Activated CD8-positive, alpha-beta memory T cell treated with anti-CD3 and anti-CD28 coated beads, Interleukin-2, amount 10 ng/mL, durations not matched to agents 7 days and 5 days (primary cell): ENCODE measurements at regions not wholly inside any gene's neighbourhood (a gene's known extent, or its start where the extent isn't known, plus 50 kb on each side); places are given as distances from the start of the nearest gene placed in this dataset.

Experiments used
- ATAC-seq: fragments of 150-1000 bp; cut with Tn5 transposase; one replicate; pipeline ENCODE4 v1.10.0; 2021; ENCODE audit warnings: moderate library complexity
- CTCF ChIA-PET: fragments of 350-600 bp; sonication (Branson Sonifier 250); formaldehyde crosslinking; loops from one replicate; lab custom pipeline; 2021; ENCODE audit warnings: antibody characterized with exemption; lab: Charles Lee
- DNase-seq: peaks from one replicate; pipeline ENCODE4 v3.0.0-alpha.2; 2020
- H3K27ac Mint-ChIP-seq: one replicate; pipeline ENCODE4 v1.8.0; 2021; ENCODE audit warnings: mild to moderate bottlenecking, mixed read lengths
- H3K27me3 Mint-ChIP-seq: one replicate; pipeline ENCODE4 v1.8.0; 2021; ENCODE audit warnings: mixed read lengths
- H3K36me3 Mint-ChIP-seq: one replicate; pipeline ENCODE4 v1.8.0; 2021; ENCODE audit warnings: mild to moderate bottlenecking, mixed read lengths
- H3K4me1 Mint-ChIP-seq: one replicate; pipeline ENCODE4 v1.8.0; 2021; ENCODE audit warnings: mixed read lengths
- H3K4me3 Mint-ChIP-seq: one replicate; pipeline ENCODE4 v1.8.0; 2021; ENCODE audit warnings: mild to moderate bottlenecking, moderate library complexity, mixed read lengths
- H3K9me3 Mint-ChIP-seq: one replicate; pipeline ENCODE4 v1.8.0; 2022; ENCODE audit warnings: low read depth, mixed read lengths

DNA sequence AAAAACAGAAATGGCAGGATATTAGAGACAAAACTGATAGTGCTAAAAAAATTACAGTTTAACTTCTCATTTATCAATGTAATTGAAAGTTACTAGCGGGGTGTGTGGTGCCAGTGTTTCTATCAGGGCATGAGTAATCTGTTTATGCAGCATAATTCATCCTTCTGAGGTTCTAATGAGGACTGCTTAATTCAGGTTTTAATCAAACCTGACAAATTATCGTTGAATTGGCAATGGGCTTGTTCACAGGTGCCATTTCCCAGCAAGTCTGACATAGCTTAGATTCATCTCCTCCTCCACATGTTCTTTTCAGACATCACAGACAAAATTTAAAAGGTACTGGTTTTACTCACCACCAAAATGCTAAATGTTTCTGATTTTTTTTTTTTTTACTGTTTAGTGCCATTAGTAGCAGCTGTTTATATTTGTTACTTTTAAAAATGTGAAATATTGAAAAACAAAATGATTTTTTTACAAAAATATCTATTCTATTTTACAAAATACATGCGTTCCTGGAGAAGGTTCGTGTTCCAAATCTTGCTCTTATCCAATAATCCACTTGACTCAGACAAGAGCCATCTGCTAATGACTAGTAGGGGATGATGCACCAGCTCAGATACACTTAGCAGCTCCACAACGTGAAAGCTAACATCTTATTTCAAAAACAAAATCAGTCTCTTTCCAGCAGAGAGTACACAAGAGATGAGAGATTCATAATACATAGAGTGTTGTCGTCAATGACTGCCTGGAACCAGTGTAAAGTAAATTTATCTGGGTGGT, 447.7 kb upstream of the DPPA4 start:
- Mint-ChIP-seq H3K4me1 (no peaks in the 10 kb centered on the region), H3K27me3 (no peaks in the 10 kb centered on the region), H3K27ac (no peak overlapping the region), H3K36me3 (peaks cover 1% of the 10 kb centered on the region), H3K4me3 (no peak overlapping the region), H3K9me3 (peaks cover 8% of the 10 kb centered on the region)
- DNase-seq (no peak), ATAC-seq (no peak)
- CTCF ChIA-PET: no interaction called here

DNA sequence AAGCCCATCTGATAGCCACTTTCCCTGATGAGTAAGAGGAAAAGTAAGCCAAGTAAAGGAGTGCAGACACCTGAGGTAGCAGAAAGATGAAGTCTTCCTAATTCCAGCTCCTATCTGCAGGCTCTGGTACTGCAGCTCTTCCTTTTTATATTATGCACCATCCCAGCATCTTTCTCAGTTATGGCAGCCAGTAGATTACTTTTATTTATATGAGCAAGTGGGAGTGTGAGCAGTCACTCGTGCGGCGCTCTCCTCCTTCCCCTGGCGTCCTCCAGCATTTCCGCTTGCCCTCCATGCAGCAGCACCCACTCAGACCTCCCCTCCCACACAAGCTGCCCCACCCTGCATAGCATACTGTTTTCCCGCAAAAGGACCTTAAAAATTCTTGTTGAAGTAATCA, 465.9 kb upstream of the DPPA4 start:
- Mint-ChIP-seq H3K9me3 (peaks cover 6% of the 10 kb centered on the region), H3K27ac (no peak overlapping the region), H3K27me3 (peaks cover 10% of the 10 kb centered on the region), H3K4me1 (peaks cover 32% of the 10 kb centered on the region), H3K36me3 (peaks cover 22% of the 10 kb centered on the region), H3K4me3 (no peak overlapping the region)
- CTCF ChIA-PET: interaction anchor here (0.7 to 2.1 kb wide), 4 partner anchors 9 to 49 kb away, joined by 3 to 4 read pairs (median 3); no protein-coding TSS in a partner anchor
- DNase-seq (no peak), ATAC-seq (no peak)

- Mint-ChIP-seq H3K27ac (no peak overlapping the region), H3K4me1 (peaks cover 32% of the 10 kb centered on the region), H3K36me3 (peaks cover 22% of the 10 kb centered on the region), H3K4me3 (no peak overlapping the region), H3K9me3 (peaks cover 3% of the 10 kb centered on the region), H3K27me3 (peaks cover 10% of the 10 kb centered on the region)
- CTCF ChIA-PET: interaction anchor here (2.1 kb wide), 1 partner anchor 10 kb away, joined by 4 read pairs; no protein-coding TSS in a partner anchor
- peak; percentile 62 for ATAC-seq
- DNase-seq: no peak
Observed at GRCh38 chr3:109804697-109805096, 467.4 kb upstream of the DPPA4 start.

GRCh38 chr3:109806929-109807328, 469.6 kb upstream of the DPPA4 start:
- Mint-ChIP-seq H3K9me3 (peaks cover 3% of the 10 kb centered on the region), H3K4me3 (peak overlapping the region; percentile 51), H3K4me1 (peaks cover 32% of the 10 kb centered on the region), H3K36me3 (peaks cover 22% of the 10 kb centered on the region), H3K27ac (peak overlapping the region; percentile 86), H3K27me3 (peaks cover 10% of the 10 kb centered on the region)
- DNase-seq (peak; percentile 59), ATAC-seq (peak; percentile 91)
- CTCF ChIA-PET: no interaction called here

- Mint-ChIP-seq H3K36me3 (peaks cover 21% of the 10 kb centered on the region), H3K4me3 (no peak overlapping the region), H3K27ac (no peak overlapping the region), H3K9me3 (peaks cover 3% of the 10 kb centered on the region), H3K4me1 (peaks cover 27% of the 10 kb centered on the region), H3K27me3 (peaks cover 2% of the 10 kb centered on the region)
- ATAC-seq: no peak
- no peak for DNase-seq
- CTCF ChIA-PET: no interaction called here
Observed at GRCh38 chr3:109809513-109809912, 472.2 kb upstream of the DPPA4 start.

- CTCF ChIA-PET: no interaction called here
- DNase-seq (no peak), ATAC-seq (no peak)
- no peak overlapping the region for H3K4me3 Mint-ChIP-seq
- no peak overlapping the region for H3K27ac Mint-ChIP-seq
- H3K36me3 Mint-ChIP-seq: peaks cover 4% of the 10 kb centered on the region
- no peaks in the 10 kb centered on the region for H3K4me1 Mint-ChIP-seq
- H3K27me3 Mint-ChIP-seq: no peaks in the 10 kb centered on the region
- H3K9me3 Mint-ChIP-seq: no peaks in the 10 kb centered on the region
Observed at GRCh38 chr3:109818081-109818480, 480.7 kb upstream of the DPPA4 start.

GRCh38 chr3:109819734-109820133, 482.4 kb upstream of the DPPA4 start:
- Mint-ChIP-seq H3K27ac (no peak overlapping the region), H3K27me3 (no peaks in the 10 kb centered on the region)
- CTCF ChIA-PET: no interaction called here

GRCh38 chr3:109825971-109826810, 488.8 kb upstream of the DPPA4 start:
- CTCF ChIA-PET: no interaction called here
- no peaks in the 10 kb centered on the region for H3K4me1 Mint-ChIP-seq
- peaks cover 1% of the 10 kb centered on the region for H3K36me3 Mint-ChIP-seq
- no peaks in the 10 kb centered on the region for H3K9me3 Mint-ChIP-seq
- no peak overlapping the region for H3K27ac Mint-ChIP-seq
- no peaks in the 10 kb centered on the region for H3K27me3 Mint-ChIP-seq
- ATAC-seq: no peak
- no peak for DNase-seq
- no peak overlapping the region for H3K4me3 Mint-ChIP-seq

More at GRCh38 chr3:109819734-109820133, 482.4 kb upstream of the DPPA4 start:
- ATAC-seq (no peak), DNase-seq (no peak)
- Mint-ChIP-seq H3K4me1 (no peaks in the 10 kb centered on the region), H3K9me3 (no peaks in the 10 kb centered on the region), H3K4me3 (no peak overlapping the region), H3K36me3 (peaks cover under 1% of the 10 kb centered on the region)

DNA sequence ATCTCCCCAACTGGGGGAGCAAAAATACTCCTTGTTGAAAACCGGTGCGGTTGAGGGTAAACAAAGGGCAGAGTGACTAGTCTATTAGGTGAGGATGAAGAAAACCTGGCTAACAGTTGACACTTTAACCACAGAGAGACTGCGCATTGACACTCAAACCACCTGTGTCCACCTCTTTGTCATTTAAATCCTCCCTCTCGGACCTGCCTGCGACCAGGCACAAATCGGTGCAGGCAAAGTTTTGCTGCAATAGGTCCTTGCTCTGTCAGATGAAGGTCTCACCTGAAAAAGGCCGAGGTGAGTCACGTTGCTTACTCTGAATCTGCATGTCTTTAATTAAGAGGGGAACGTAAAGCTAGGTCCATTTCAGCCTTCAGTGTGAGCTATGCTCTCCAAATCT, 494.1 kb upstream of the DPPA4 start:
- ATAC-seq (no peak), DNase-seq (no peak)
- H3K27me3 Mint-ChIP-seq: no peaks in the 10 kb centered on the region
- H3K27ac Mint-ChIP-seq: no peak overlapping the region
- H3K4me3 Mint-ChIP-seq: no peak overlapping the region
- CTCF ChIA-PET: no interaction called here
- no peaks in the 10 kb centered on the region for H3K4me1 Mint-ChIP-seq
- H3K9me3 Mint-ChIP-seq: no peaks in the 10 kb centered on the region
- peaks cover 1% of the 10 kb centered on the region for H3K36me3 Mint-ChIP-seq

DNA sequence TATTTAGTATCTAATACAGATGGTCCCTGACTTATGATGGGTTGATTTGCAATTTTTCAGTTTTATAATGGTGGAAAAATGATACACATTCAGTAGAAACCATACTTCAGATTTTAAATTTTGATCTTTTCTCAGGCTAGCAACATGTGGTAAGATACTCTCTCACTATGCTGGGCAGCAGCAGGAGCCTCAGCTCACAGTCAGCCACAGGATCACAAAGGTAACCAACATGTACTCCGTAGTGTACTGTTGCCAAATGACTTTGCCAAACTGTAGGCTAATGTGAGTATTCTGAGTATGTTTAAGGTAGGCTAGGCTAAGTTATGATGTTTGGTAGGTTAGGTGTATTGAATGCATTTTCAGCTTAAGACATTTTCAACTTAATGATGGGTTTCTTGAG, 498.6 kb upstream of the DPPA4 start:
- CTCF ChIA-PET: interaction anchor here (1.0 kb wide), 1 partner anchor 33 kb away, joined by 3 read pairs; no protein-coding TSS in a partner anchor
- no peaks in the 10 kb centered on the region for H3K36me3 Mint-ChIP-seq
- no peak for ATAC-seq
- no peak overlapping the region for H3K27ac Mint-ChIP-seq
- no peaks in the 10 kb centered on the region for H3K4me1 Mint-ChIP-seq
- no peaks in the 10 kb centered on the region for H3K27me3 Mint-ChIP-seq
- no peaks in the 10 kb centered on the region for H3K9me3 Mint-ChIP-seq
- DNase-seq: no peak
- H3K4me3 Mint-ChIP-seq: no peak overlapping the region

DNA sequence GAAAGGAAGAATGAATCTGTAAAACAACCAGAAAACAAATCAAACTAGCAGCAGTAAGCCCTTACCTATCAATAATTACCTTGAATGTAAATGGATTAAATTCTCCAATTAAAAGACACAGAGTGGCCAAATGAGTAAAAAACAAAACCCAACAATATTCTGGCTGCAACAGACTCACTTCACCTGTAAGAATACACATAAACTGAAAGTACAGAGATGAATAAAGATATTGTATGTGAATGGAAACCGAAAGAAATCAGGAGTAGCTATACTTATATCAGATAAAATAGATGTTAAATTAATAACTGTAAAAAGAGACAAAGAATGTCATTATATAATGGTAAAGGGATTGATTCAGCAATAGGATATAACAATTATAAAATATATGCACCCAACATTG, 514.5 kb upstream of the DPPA4 start:
- ATAC-seq: peak; percentile 87
- Mint-ChIP-seq H3K4me1 (peaks cover 22% of the 10 kb centered on the region), H3K36me3 (peaks cover 30% of the 10 kb centered on the region), H3K9me3 (peaks cover 13% of the 10 kb centered on the region), H3K27me3 (no peaks in the 10 kb centered on the region), H3K4me3 (peak overlapping the region; percentile 45), H3K27ac (no peak overlapping the region)
- CTCF ChIA-PET: interaction anchor here (1.2 to 1.3 kb wide), 2 partner anchors 49 to 76 kb away, joined by 3 read pairs; no protein-coding TSS in a partner anchor
- DNase-seq: no peak

- ATAC-seq (peak; percentile 49), DNase-seq (no peak)
- CTCF ChIA-PET: interaction anchor here (1.2 to 1.3 kb wide), 2 partner anchors 49 to 75 kb away, joined by 3 read pairs; no protein-coding TSS in a partner anchor
- H3K27me3 Mint-ChIP-seq: no peaks in the 10 kb centered on the region
- H3K27ac Mint-ChIP-seq: peak overlapping the region; percentile 69
- H3K9me3 Mint-ChIP-seq: peaks cover 15% of the 10 kb centered on the region
- peak overlapping the region; percentile 45 for H3K4me3 Mint-ChIP-seq
- H3K4me1 Mint-ChIP-seq: peaks cover 22% of the 10 kb centered on the region
- H3K36me3 Mint-ChIP-seq: peaks cover 30% of the 10 kb centered on the region
Observed at GRCh38 chr3:109852283-109852682, 514.9 kb upstream of the DPPA4 start.

GRCh38 chr3:109853077-109853731, 515.9 kb upstream of the DPPA4 start:
- Mint-ChIP-seq H3K4me3 (no peak overlapping the region), H3K36me3 (peaks cover 28% of the 10 kb centered on the region), H3K4me1 (peaks cover 22% of the 10 kb centered on the region), H3K27me3 (no peaks in the 10 kb centered on the region), H3K9me3 (peaks cover 17% of the 10 kb centered on the region), H3K27ac (no peak overlapping the region)
- no peak for DNase-seq
- ATAC-seq: no peak
- CTCF ChIA-PET: interaction anchor here (1.2 to 1.3 kb wide), 2 partner anchors 50 to 74 kb away, joined by 3 read pairs; no protein-coding TSS in a partner anchor
